ENCODE measurements at regions not wholly inside any gene's neighbourhood (a gene's known extent, or its start where the extent isn't known, plus 50 kb on each side); places are given as distances from the start of the nearest gene placed in this dataset.

GRCh38 chr7:155881471-155882350, 69.4 kb upstream of the SHH start:
- TF ChIP-seq POLR2A (IDR thresholded peaks at IDR 0.05), result no peak
- TF ChIP-seq CTCF (IDR thresholded peaks at IDR 0.05), result no peak
- TF ChIP-seq POLR2AphosphoS5 (IDR thresholded peaks at IDR 0.05), result no peak
- no peak for DNase-seq (ENCODE audit: low spot score)
- H3K4me3 ChIP-seq, result no peak overlapping the region
- intact Hi-C loops (cut with DNase I), result no loop called here
- WGBS, result 91% methylated on average over 34 of the region's 34 CpGs
- no peaks in the 10 kb centered on the region for H3K27me3 ChIP-seq (replicated peaks; ENCODE audit: insufficient read depth)
- H3K9me3 ChIP-seq, result no peaks in the 10 kb centered on the region
- no peaks in the 10 kb centered on the region for H3K4me1 ChIP-seq (replicated peaks)
- H3K27ac ChIP-seq, result no peak overlapping the region
- H3K36me3 ChIP-seq, result no peaks in the 10 kb centered on the region

DNA sequence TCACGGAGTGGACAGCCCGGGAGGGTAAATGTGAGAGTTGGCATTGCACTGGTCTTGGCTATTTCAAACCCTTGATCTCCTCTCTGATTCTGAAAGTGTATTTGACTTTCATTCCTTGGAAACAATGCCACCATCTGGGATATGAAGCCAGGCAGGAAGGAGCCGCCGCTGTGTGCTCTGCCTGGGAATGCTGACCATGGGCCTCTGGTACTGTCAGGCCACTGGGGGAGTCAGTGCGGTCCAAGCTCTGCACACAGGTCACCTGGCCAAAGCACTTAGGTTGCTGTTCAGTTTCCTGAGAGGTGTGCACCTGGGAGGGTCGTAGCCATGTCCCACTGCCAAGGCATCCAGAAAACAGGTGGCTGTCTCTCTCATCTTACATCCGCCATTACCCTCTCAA, 68.5 kb upstream of the SHH start:
- intact Hi-C loops (cut with DNase I), result no loop called here
- no peak overlapping the region for H3K27ac ChIP-seq
- no peaks in the 10 kb centered on the region for H3K36me3 ChIP-seq
- TF ChIP-seq CTCF (IDR thresholded peaks at IDR 0.05), result no peak
- TF ChIP-seq POLR2AphosphoS5 (IDR thresholded peaks at IDR 0.05), result no peak
- no peak for TF ChIP-seq POLR2A (IDR thresholded peaks at IDR 0.05)
- no peak overlapping the region for H3K4me3 ChIP-seq
- 93% methylated on average over 7 of the region's 7 CpGs for WGBS
- no peak for DNase-seq (ENCODE audit: low spot score)
- no peaks in the 10 kb centered on the region for H3K4me1 ChIP-seq (replicated peaks)
- H3K9me3 ChIP-seq, result no peaks in the 10 kb centered on the region
- H3K27me3 ChIP-seq (replicated peaks; ENCODE audit: insufficient read depth), result no peaks in the 10 kb centered on the region

DNA sequence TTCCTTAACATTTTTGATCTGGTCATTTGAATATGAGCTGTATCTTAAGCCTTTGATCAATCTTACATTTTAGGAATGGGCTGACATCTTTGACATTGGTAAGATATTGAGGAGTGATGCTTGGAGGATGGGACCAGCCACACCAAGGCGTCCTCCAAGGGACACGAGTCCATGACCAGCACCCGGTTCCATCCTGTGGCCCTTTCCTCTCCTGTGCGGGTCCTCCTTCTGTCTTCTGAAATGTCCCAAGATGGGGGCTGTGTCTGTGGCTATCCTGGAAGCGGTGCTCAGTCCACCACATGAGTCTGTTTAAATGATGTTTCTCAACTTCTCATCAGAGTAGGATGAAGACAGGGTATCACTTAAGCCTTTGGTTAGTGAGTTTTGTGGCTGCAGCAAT, 67.3 kb upstream of the SHH start:
- Histone ChIP-seq H3K4me1 (replicated peaks) (no peaks in the 10 kb centered on the region), H3K9me3 (no peaks in the 10 kb centered on the region), H3K4me3 (no peak overlapping the region), H3K27me3 (replicated peaks; ENCODE audit: insufficient read depth) (no peaks in the 10 kb centered on the region), H3K36me3 (no peaks in the 10 kb centered on the region), H3K27ac (no peak overlapping the region)
- WGBS, result 97% methylated on average over 4 of the region's 5 CpGs
- intact Hi-C loops (cut with DNase I), result no loop called here
- no peak for TF ChIP-seq POLR2AphosphoS5 (IDR thresholded peaks at IDR 0.05)
- TF ChIP-seq CTCF (IDR thresholded peaks at IDR 0.05), result no peak
- TF ChIP-seq POLR2A (IDR thresholded peaks at IDR 0.05), result no peak
- no peak for DNase-seq (ENCODE audit: low spot score)

DNA sequence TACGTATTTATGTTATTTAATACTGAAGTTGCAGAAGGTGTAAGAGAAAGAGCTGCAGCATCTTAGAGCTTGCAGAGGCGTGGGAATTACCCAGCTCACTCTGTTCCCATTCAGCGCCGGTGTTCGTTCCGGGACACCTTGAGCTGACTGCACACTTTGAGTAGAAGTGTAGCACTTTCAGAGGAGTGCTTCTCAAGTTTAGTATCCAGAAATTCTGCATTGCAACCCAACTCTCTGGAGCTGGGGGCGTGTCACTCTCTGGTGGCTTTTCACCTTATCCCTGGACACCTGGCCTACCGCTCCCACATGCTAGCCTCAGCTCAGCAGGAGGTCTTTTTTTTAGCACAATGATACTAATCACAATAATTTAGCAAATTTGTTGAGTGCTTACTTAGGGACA, 66.4 kb upstream of the SHH start:
- Histone ChIP-seq H3K9me3 (no peaks in the 10 kb centered on the region), H3K4me1 (replicated peaks) (no peaks in the 10 kb centered on the region), H3K27ac (no peak overlapping the region), H3K4me3 (no peak overlapping the region), H3K36me3 (no peaks in the 10 kb centered on the region), H3K27me3 (replicated peaks; ENCODE audit: insufficient read depth) (no peaks in the 10 kb centered on the region)
- 86% methylated on average over 8 of the region's 8 CpGs for WGBS
- intact Hi-C loops (cut with DNase I), result no loop called here
- no peak for DNase-seq (ENCODE audit: low spot score)
- TF ChIP-seq POLR2AphosphoS5 (IDR thresholded peaks at IDR 0.05) (no peak), POLR2A (IDR thresholded peaks at IDR 0.05) (no peak), CTCF (IDR thresholded peaks at IDR 0.05) (no peak)

GRCh38 chr7:155878250-155878649, 66.0 kb upstream of the SHH start:
- Histone ChIP-seq H3K36me3 (no peaks in the 10 kb centered on the region), H3K9me3 (no peaks in the 10 kb centered on the region), H3K4me1 (replicated peaks) (no peaks in the 10 kb centered on the region), H3K4me3 (no peak overlapping the region), H3K27ac (no peak overlapping the region), H3K27me3 (replicated peaks; ENCODE audit: insufficient read depth) (no peaks in the 10 kb centered on the region)
- 89% methylated on average over 11 of the region's 11 CpGs for WGBS
- no peak for DNase-seq (ENCODE audit: low spot score)
- TF ChIP-seq POLR2AphosphoS5 (IDR thresholded peaks at IDR 0.05), result no peak
- no peak for TF ChIP-seq CTCF (IDR thresholded peaks at IDR 0.05)
- intact Hi-C loops (cut with DNase I), result no loop called here
